GM23338 (cell line): ENCODE measurements at regions not wholly inside any gene's neighbourhood (a gene's known extent, or its start where the extent isn't known, plus 50 kb on each side); places are given as distances from the start of the nearest gene placed in this dataset.

Source experiments
- ATAC-seq: fragments of 200-7000 bp; cut with Tn5 transposase; 3 replicates; pipeline ENCODE4 v1.9.1; 2020
- DNase-seq: peaks from one replicate; pipeline ENCODE4 v3.0.0-alpha.2; 2015; ENCODE audit warnings: low spot score
- H2AFZ ChIP-seq: fragments of 200-600 bp; sonication (generic); 2 replicates; pipeline ENCODE4 v1.8.0; 2016; ENCODE audit warnings: antibody characterized with exemption, mild to moderate bottlenecking, moderate library complexity
- H3F3A ChIP-seq: fragments of 200-600 bp; sonication (generic); replicated peaks from 2 replicates; pipeline ENCODE4 v1.8.0; 2017; ENCODE audit warnings: antibody characterized with exemption, mixed run types, low read depth
- H3K27ac ChIP-seq: fragments of 200-600 bp; sonication (generic); 2 replicates; pipeline ENCODE4 v1.6.1; 2016; ENCODE audit warnings: low read depth
- H3K27me3 ChIP-seq: fragments of 200-600 bp; sonication (generic); 2 replicates; pipeline ENCODE4 v1.8.0; 2016; ENCODE audit warnings: mild to moderate bottlenecking, mixed run types, moderate library complexity; ENCODE audit not compliant: insufficient read depth
- H3K36me3 ChIP-seq: fragments of 200-600 bp; sonication (generic); 2 replicates; pipeline ENCODE4 v1.8.0; 2016; ENCODE audit warnings: mild to moderate bottlenecking; ENCODE audit not compliant: insufficient read depth
- H3K4me1 ChIP-seq: fragments of 200-600 bp; sonication (generic); 2 replicates; pipeline ENCODE4 v1.8.0; 2016; ENCODE audit warnings: mild to moderate bottlenecking, moderate library complexity; ENCODE audit not compliant: insufficient read depth
- H3K4me2 ChIP-seq: fragments of 200-600 bp; sonication (generic); 2 replicates; pipeline ENCODE4 v1.7.1; 2017; ENCODE audit warnings: mixed run types
- H3K4me3 ChIP-seq: fragments of 200-600 bp; sonication (generic); 2 replicates; pipeline ENCODE4 v1.6.1; 2016; ENCODE audit warnings: mixed run types
- H3K79me2 ChIP-seq: fragments of 200-600 bp; sonication (generic); replicated peaks from 2 replicates; pipeline ENCODE4 v1.8.0; 2017; ENCODE audit warnings: mild to moderate bottlenecking; ENCODE audit not compliant: insufficient read depth
- H3K9me2 ChIP-seq: fragments of 200-600 bp; sonication (generic); 2 replicates; pipeline ENCODE4 v1.8.0; 2017; ENCODE audit not compliant: insufficient read depth
- H4K20me1 ChIP-seq: fragments of 200-600 bp; sonication (generic); replicated peaks from 2 replicates; pipeline ENCODE4 v1.8.0; 2017; ENCODE audit warnings: mild to moderate bottlenecking; ENCODE audit not compliant: insufficient read depth
- H3K27ac Mint-ChIP-seq: 2 replicates; pipeline ENCODE4 v1.8.0; 2020; ENCODE audit warnings: inconsistent platforms, mild to moderate bottlenecking, moderate library complexity, mixed read lengths
- H3K27me3 Mint-ChIP-seq: 3 replicates; pipeline ENCODE4 v1.8.0; 2022; ENCODE audit warnings: low read depth, mild to moderate bottlenecking, moderate library complexity, mixed read lengths, inconsistent platforms; ENCODE audit not compliant: insufficient read depth, poor library complexity
- H3K36me3 Mint-ChIP-seq: 3 replicates; pipeline ENCODE4 v1.8.0; 2021; ENCODE audit warnings: low read depth, mild to moderate bottlenecking, inconsistent platforms, moderate library complexity, mixed read lengths
- H3K4me1 Mint-ChIP-seq: 3 replicates; pipeline ENCODE4 v1.8.0; 2020; ENCODE audit warnings: mild to moderate bottlenecking, inconsistent platforms, mixed read lengths
- H3K4me3 Mint-ChIP-seq: 3 replicates; pipeline ENCODE4 v1.8.0; 2021; ENCODE audit warnings: moderate library complexity, mild to moderate bottlenecking, inconsistent platforms, mixed read lengths
- H3K9me3 Mint-ChIP-seq: 3 replicates; pipeline ENCODE4 v1.8.0; 2020; ENCODE audit warnings: moderate library complexity, mild to moderate bottlenecking, inconsistent platforms, mixed read lengths
- CREB1 ChIP-seq: fragments of 250-450 bp; sonication (Bioruptor Pico); IDR thresholded peaks from 2 replicates; pipeline ENCODE4 v1.5.0; 2020; ENCODE audit warnings: low read depth, mild to moderate bottlenecking, moderate library complexity
- CTCF ChIP-seq, 2 experiments: fragments of 200-600 bp in 1 of 2; sonication (generic) in 1 of 2; conservative IDR thresholded peaks; 2 replicates each; pipeline versions ENCODE4 v1.5.1 to v1.6.1; 2016 to 2017; ENCODE audit warnings: antibody characterized with exemption in 2 of 2, low read depth in 2 of 2, mild to moderate bottlenecking in 2 of 2, moderate library complexity in 1 of 2
- EZH2 ChIP-seq: fragments of 200-600 bp; sonication (generic); IDR thresholded peaks from one replicate; pipeline ENCODE4 v1.8.0; 2017; ENCODE audit warnings: antibody characterized with exemption, mild to moderate bottlenecking, low read depth; ENCODE audit not compliant: unreplicated experiment
- EZH2phosphoT487 ChIP-seq: fragments of 200-600 bp; sonication (generic); IDR thresholded peaks from one replicate; pipeline ENCODE4 v1.8.1; 2018; ENCODE audit warnings: antibody characterized with exemption; ENCODE audit not compliant: unreplicated experiment
- JUNB ChIP-seq: IDR thresholded peaks from one replicate; pipeline ENCODE4 v1.6.1; 2016; ENCODE audit warnings: antibody characterized with exemption; ENCODE audit not compliant: unreplicated experiment
- NANOG ChIP-seq: IDR thresholded peaks from 2 replicates; pipeline ENCODE4 v1.6.1; 2016; ENCODE audit warnings: antibody characterized with exemption, borderline replicate concordance
- REST ChIP-seq: IDR thresholded peaks from one replicate; pipeline ENCODE4 v1.6.1; 2018; ENCODE audit warnings: antibody characterized with exemption; ENCODE audit not compliant: unreplicated experiment
- STAT1 ChIP-seq: IDR thresholded peaks from one replicate; pipeline ENCODE4 v1.6.1; 2016; ENCODE audit warnings: antibody characterized with exemption; ENCODE audit not compliant: unreplicated experiment
- ZNF462 ChIP-seq: fragments of 250-450 bp; sonication (Bioruptor Pico); IDR thresholded peaks from 2 replicates; pipeline ENCODE4 v1.5.0; 2020; ENCODE audit warnings: mild to moderate bottlenecking, moderate library complexity

- H3K9me3 Mint-ChIP-seq = peaks cover 2% of the 10 kb centered on the region; the same call in 1 of the 3 replicates
- ATAC-seq (no peak), DNase-seq (no peak)
- H3K4me1 Mint-ChIP-seq = no peaks in the 10 kb centered on the region
- H3K4me1 ChIP-seq = no peaks in the 10 kb centered on the region
- H3K79me2 ChIP-seq = no peaks in the 10 kb centered on the region
- H3K27ac ChIP-seq = no peak overlapping the region
- H3K27me3 ChIP-seq = no peaks in the 10 kb centered on the region
- no peaks in the 10 kb centered on the region for H3K36me3 Mint-ChIP-seq
- no peak overlapping the region for H3K4me3 Mint-ChIP-seq
- no peak overlapping the region for H3K27ac Mint-ChIP-seq
- H4K20me1 ChIP-seq = no peaks in the 10 kb centered on the region
- no peaks in the 10 kb centered on the region for H3K9me2 ChIP-seq
- H3F3A ChIP-seq = no peaks in the 10 kb centered on the region
- no peak overlapping the region for H2AFZ ChIP-seq
- H3K4me2 ChIP-seq = no peak overlapping the region
- peaks cover 3% of the 10 kb centered on the region for H3K27me3 Mint-ChIP-seq
- no peaks in the 10 kb centered on the region for H3K36me3 ChIP-seq
- TF ChIP-seq ZNF462 (no peak), CTCF (conservative IDR thresholded peaks at IDR 0.05; ENCODE audit: low read depth in 2 of 2) (no peak), NANOG (no peak), EZH2 (no peak), STAT1 (no peak), REST (no peak), EZH2phosphoT487 (no peak), JUNB (no peak), CREB1 (CRISPR knock-in tag) (no peak)
- H3K4me3 ChIP-seq = no peak overlapping the region
Measured at GRCh38 chrX:125713633-125714032, 394.0 kb downstream of the TEX13C start.
